HL-60 (cell line): ENCODE measurements at regions not wholly inside any gene's neighbourhood (a gene's known extent, or its start where the extent isn't known, plus 50 kb on each side); places are given as distances from the start of the nearest gene placed in this dataset.

ENCODE experiments used
- CTCF ChIP-seq: IDR thresholded peaks from one replicate; pipeline ENCODE4 v1.5.1; 2011; ENCODE audit warnings: low read length, control low read depth, inconsistent platforms; ENCODE audit not compliant: insufficient read depth
- REST ChIP-seq: IDR thresholded peaks from 2 replicates; pipeline ENCODE4 v1.6.1; 2012; ENCODE audit warnings: low read depth; ENCODE audit not compliant: insufficient replicate concordance

- TF ChIP-seq CTCF (no peak), REST (no peak)
These were observed 362.2 kb upstream of the LYPLAL1 start for GRCh38 chr1:218811497-218811896.
